Keratinocyte (primary cell): ENCODE measurements at regions not wholly inside any gene's neighbourhood (a gene's known extent, or its start where the extent isn't known, plus 50 kb on each side); places are given as distances from the start of the nearest gene placed in this dataset.

ENCODE experiments used
- DNase-seq: peaks from one replicate; pipeline ENCODE4 v3.0.0-alpha.2; 2011; ENCODE audit warnings: low read depth, missing footprints, low spot score
- FAIRE-seq: peaks from 2 replicates; lab custom pipeline; 2011; peaks lifted over from hg19 to GRCh38; lab: Jason Lieb, UNC
- H2AFZ ChIP-seq: 2 replicates; pipeline ENCODE4 v1.6.0; 2012; ENCODE audit warnings: low read length, control low read depth, inconsistent platforms; ENCODE audit not compliant: control insufficient read depth
- H3K27ac ChIP-seq: 2 replicates; pipeline ENCODE4 v1.5.1; 2011; ENCODE audit warnings: low read length; ENCODE audit not compliant: control insufficient read depth, insufficient read depth
- H3K27me3 ChIP-seq: 3 replicates; pipeline ENCODE4 v1.6.0; 2011; ENCODE audit warnings: low read length; ENCODE audit not compliant: control insufficient read depth, insufficient read depth; ENCODE audit errors: extremely low read depth
- H3K36me3 ChIP-seq, 2 experiments: 2 replicates in 1 of 2; 3 replicates in 1 of 2; pipeline ENCODE4 v1.5.1; 2011; ENCODE audit warnings: low read length in 2 of 2, mild to moderate bottlenecking in 1 of 2; ENCODE audit not compliant: control insufficient read depth in 2 of 2, insufficient read depth in 2 of 2; ENCODE audit errors: extremely low read depth in 1 of 2
- H3K4me1 ChIP-seq: 3 replicates; pipeline ENCODE4 v1.5.1; 2011; ENCODE audit warnings: low read length; ENCODE audit not compliant: control insufficient read depth, insufficient read depth; ENCODE audit errors: extremely low read depth
- H3K4me2 ChIP-seq: 3 replicates; pipeline ENCODE4 v1.6.0; 2011; ENCODE audit warnings: low read depth, low read length; ENCODE audit not compliant: control insufficient read depth, insufficient read depth; ENCODE audit errors: extremely low read depth
- H3K4me3 ChIP-seq, 3 experiments: fragments of 200-600 bp in 1 of 3; sonication (generic) in 1 of 3; 2 replicates in 2 of 3; 3 replicates in 1 of 3; pipeline ENCODE4 v1.5.1; 2011 to 2016; ENCODE audit warnings: low read length in 3 of 3, mild to moderate bottlenecking in 3 of 3, control low read depth in 2 of 3, inconsistent platforms in 1 of 3, low read depth in 1 of 3, mixed read lengths in 1 of 3, mixed run types in 1 of 3, moderate library complexity in 1 of 3; ENCODE audit not compliant: control insufficient read depth in 2 of 3, insufficient read depth in 2 of 3; ENCODE audit errors: extremely low read depth in 1 of 3
- H3K79me2 ChIP-seq: 2 replicates; pipeline ENCODE4 v1.6.0; 2012; ENCODE audit warnings: low read length; ENCODE audit not compliant: control insufficient read depth, insufficient read depth
- H3K9ac ChIP-seq: 3 replicates; pipeline ENCODE4 v1.6.0; 2011; ENCODE audit warnings: low read length; ENCODE audit not compliant: control insufficient read depth, insufficient read depth; ENCODE audit errors: extremely low read depth
- H3K9me1 ChIP-seq: 3 replicates; pipeline ENCODE4 v1.6.0; 2011; ENCODE audit warnings: low read length; ENCODE audit not compliant: control insufficient read depth, insufficient read depth; ENCODE audit errors: extremely low read depth
- H3K9me3 ChIP-seq: 2 replicates; pipeline ENCODE4 v1.5.1; 2012; ENCODE audit warnings: low read depth, low read length; ENCODE audit not compliant: control insufficient read depth
- H4K20me1 ChIP-seq: 3 replicates; pipeline ENCODE4 v1.6.0; 2011; ENCODE audit warnings: low read length; ENCODE audit not compliant: control insufficient read depth, insufficient read depth; ENCODE audit errors: extremely low read depth
- EZH2 ChIP-seq: IDR thresholded peaks from one replicate; pipeline ENCODE4 v1.6.1; 2012; ENCODE audit warnings: inconsistent platforms, mild to moderate bottlenecking, low read length, moderate library complexity
- dilution Hi-C: fragments of 300-500 bp; cut with MboI; formaldehyde crosslinking; loops from one replicate; pipeline ENCODE4 v1.7.0; 2020; ENCODE audit warnings: low sequenced_read_pairs; ENCODE audit not compliant: extremely low pct_ligation_motif_present
- TF ChIP-seq, protein P1 (sequence below), 3 experiments: IDR thresholded peaks in 1 of 3; conservative IDR thresholded peaks in 1 of 3; optimal IDR thresholded peaks in 1 of 3; 2 replicates in 2 of 3; 3 replicates in 1 of 3; pipeline versions ENCODE3 to v1.5.1; 2011; ENCODE audit warnings: low read length in 3 of 3, mild to moderate bottlenecking in 3 of 3, moderate library complexity in 2 of 3, control low read depth in 1 of 3, inconsistent platforms in 1 of 3; ENCODE audit not compliant: insufficient read depth in 2 of 3; ENCODE audit errors: extremely low read depth in 1 of 3

DNA sequence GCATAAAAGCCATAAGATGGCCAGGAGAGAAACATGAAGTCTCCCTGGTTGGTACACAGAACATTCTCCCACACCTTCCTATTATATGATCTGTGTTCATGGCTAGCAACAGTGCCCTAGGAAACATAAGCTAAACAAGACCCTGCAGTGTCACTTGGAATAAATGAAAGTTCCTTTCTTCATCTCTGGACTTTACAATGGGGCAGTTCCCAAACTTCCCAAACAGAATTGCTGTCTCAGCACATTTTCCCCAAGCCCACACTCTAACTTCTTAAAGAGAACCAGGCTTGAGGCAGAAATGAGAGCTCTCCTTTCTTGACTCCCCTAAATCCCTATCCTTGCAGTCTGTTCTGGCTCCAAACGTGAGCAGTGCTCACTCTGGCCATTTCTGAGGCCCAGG, 173.2 kb upstream of the CREB1 start:
- Histone ChIP-seq H2AFZ (no peak overlapping the region), H4K20me1 (no peaks in the 10 kb centered on the region), H3K4me2 (no peak overlapping the region), H3K36me3 (no peaks in the 10 kb centered on the region), H3K27me3 (no peaks in the 10 kb centered on the region), H3K9me3 (no peaks in the 10 kb centered on the region), H3K79me2 (no peaks in the 10 kb centered on the region), H3K4me1 (no peaks in the 10 kb centered on the region), H3K4me3 (no peak overlapping the region), H3K9me1 (no peaks in the 10 kb centered on the region), H3K27ac (no peak overlapping the region), H3K9ac (no peak overlapping the region)
- dilution Hi-C loops = no loop called here
- FAIRE-seq (no peak), DNase-seq (no peak)
- no peak for TF ChIP-seq EZH2
- TF ChIP-seq, protein P1, sequence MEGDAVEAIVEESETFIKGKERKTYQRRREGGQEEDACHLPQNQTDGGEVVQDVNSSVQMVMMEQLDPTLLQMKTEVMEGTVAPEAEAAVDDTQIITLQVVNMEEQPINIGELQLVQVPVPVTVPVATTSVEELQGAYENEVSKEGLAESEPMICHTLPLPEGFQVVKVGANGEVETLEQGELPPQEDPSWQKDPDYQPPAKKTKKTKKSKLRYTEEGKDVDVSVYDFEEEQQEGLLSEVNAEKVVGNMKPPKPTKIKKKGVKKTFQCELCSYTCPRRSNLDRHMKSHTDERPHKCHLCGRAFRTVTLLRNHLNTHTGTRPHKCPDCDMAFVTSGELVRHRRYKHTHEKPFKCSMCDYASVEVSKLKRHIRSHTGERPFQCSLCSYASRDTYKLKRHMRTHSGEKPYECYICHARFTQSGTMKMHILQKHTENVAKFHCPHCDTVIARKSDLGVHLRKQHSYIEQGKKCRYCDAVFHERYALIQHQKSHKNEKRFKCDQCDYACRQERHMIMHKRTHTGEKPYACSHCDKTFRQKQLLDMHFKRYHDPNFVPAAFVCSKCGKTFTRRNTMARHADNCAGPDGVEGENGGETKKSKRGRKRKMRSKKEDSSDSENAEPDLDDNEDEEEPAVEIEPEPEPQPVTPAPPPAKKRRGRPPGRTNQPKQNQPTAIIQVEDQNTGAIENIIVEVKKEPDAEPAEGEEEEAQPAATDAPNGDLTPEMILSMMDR (optimal IDR thresholded peaks at IDR 0.05 in 1 of 3, IDR thresholded peaks at IDR 0.05 in 1 of 3, conservative IDR thresholded peaks at IDR 0.05 in 1 of 3; ENCODE audit: extremely low read depth in 1 of 3, insufficient read depth in 2 of 3, low read length in 3 of 3) = no peak

DNA sequence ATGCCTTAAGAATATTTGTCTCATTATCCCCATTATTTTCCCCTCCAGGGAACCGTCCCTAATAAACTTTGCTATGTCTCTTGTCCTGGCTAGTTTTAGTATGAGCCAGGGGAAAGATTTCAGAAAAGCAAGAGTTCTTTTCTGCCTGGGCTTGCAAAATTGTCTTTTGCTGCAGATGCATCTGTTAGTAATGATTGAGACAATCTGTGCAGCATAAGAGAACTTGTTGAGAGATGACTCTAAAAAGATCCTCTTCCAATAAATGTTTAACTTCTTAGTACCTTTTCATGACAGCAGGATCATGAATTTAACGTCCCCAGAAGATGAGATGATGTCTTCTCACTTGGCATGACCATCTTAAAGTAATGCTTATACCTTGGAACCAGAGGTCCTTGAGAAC, 172.5 kb upstream of the CREB1 start:
- no peak overlapping the region for H3K9ac ChIP-seq
- no peaks in the 10 kb centered on the region for H3K4me1 ChIP-seq
- no peak for DNase-seq
- no peaks in the 10 kb centered on the region for H3K9me3 ChIP-seq
- no peak overlapping the region for H3K27ac ChIP-seq
- H3K79me2 ChIP-seq = no peaks in the 10 kb centered on the region
- no peak overlapping the region for H3K4me2 ChIP-seq
- H2AFZ ChIP-seq = no peak overlapping the region
- no peaks in the 10 kb centered on the region for H3K9me1 ChIP-seq
- H4K20me1 ChIP-seq = no peaks in the 10 kb centered on the region
- H3K27me3 ChIP-seq = no peaks in the 10 kb centered on the region
- FAIRE-seq = peak; percentile 13
- TF ChIP-seq EZH2 = no peak
- TF ChIP-seq, protein P1 (optimal IDR thresholded peaks at IDR 0.05 in 1 of 3, IDR thresholded peaks at IDR 0.05 in 1 of 3, conservative IDR thresholded peaks at IDR 0.05 in 1 of 3; ENCODE audit: extremely low read depth in 1 of 3, insufficient read depth in 2 of 3, low read length in 3 of 3) = no peak
- dilution Hi-C loops = no loop called here
- no peak overlapping the region for H3K4me3 ChIP-seq
- no peaks in the 10 kb centered on the region for H3K36me3 ChIP-seq
